WTC11 (cell line): ENCODE measurements at regions not wholly inside any gene's neighbourhood (a gene's known extent, or its start where the extent isn't known, plus 50 kb on each side); places are given as distances from the start of the nearest gene placed in this dataset.

Experiments used
- ATAC-seq: fragments of 200-7000 bp; cut with Tn5 transposase; 2 replicates; pipeline ENCODE4 v1.10.0; 2021; ENCODE audit warnings: mild to moderate bottlenecking, moderate library complexity
- CTCF ChIA-PET: fragments of 300-600 bp; sonication (Branson Sonifier 250); formaldehyde crosslinking; loops from one replicate; lab custom pipeline; 2021; ENCODE audit warnings: antibody characterized with exemption; lab: Charles Lee
- POLR2A ChIA-PET: fragments of 350-600 bp; sonication (Branson Sonifier 250); formaldehyde crosslinking; loops from one replicate; lab custom pipeline; 2021; ENCODE audit warnings: antibody characterized with exemption; lab: Charles Lee
- DNase-seq: peaks from one replicate; pipeline ENCODE4 v3.0.0; 2021; ENCODE audit warnings: low spot score
- H3K27ac Mint-ChIP-seq: 2 replicates; pipeline ENCODE4 v1.8.0; 2021; ENCODE audit warnings: mixed read lengths
- H3K27me3 Mint-ChIP-seq: 2 replicates; pipeline ENCODE4 v1.8.0; 2021; ENCODE audit warnings: low read depth, mild to moderate bottlenecking, moderate library complexity, mixed read lengths
- H3K36me3 Mint-ChIP-seq: 2 replicates; pipeline ENCODE4 v1.8.0; 2021; ENCODE audit warnings: mixed read lengths
- H3K4me1 Mint-ChIP-seq: 2 replicates; pipeline ENCODE4 v1.8.0; 2022; ENCODE audit warnings: mixed read lengths
- H3K4me3 Mint-ChIP-seq: 2 replicates; pipeline ENCODE4 v1.8.0; 2021; ENCODE audit warnings: mild to moderate bottlenecking, moderate library complexity, mixed read lengths
- H3K9me3 Mint-ChIP-seq: 2 replicates; pipeline ENCODE4 v1.8.0; 2021; ENCODE audit warnings: mixed read lengths
- CREM ChIP-seq: sonication (generic); formaldehyde crosslinking; IDR thresholded peaks from 2 replicates; pipeline ENCODE4 v1.8.1; 2022; ENCODE audit warnings: mild to moderate bottlenecking, missing genetic modification reagents, moderate library complexity
- FOXK1 ChIP-seq: sonication (generic); formaldehyde crosslinking; IDR thresholded peaks from 2 replicates; pipeline ENCODE4 v1.8.0; 2022; ENCODE audit warnings: mild to moderate bottlenecking, moderate library complexity, missing genetic modification reagents
- GABPB1 ChIP-seq: sonication (generic); formaldehyde crosslinking; IDR thresholded peaks from 2 replicates; pipeline ENCODE4 v1.8.1; 2023; ENCODE audit warnings: mild to moderate bottlenecking, missing genetic modification reagents
- KAT7 ChIP-seq: sonication (generic); formaldehyde crosslinking; IDR thresholded peaks from 2 replicates; pipeline ENCODE4 v1.8.1; 2023; ENCODE audit warnings: missing genetic modification reagents, mild to moderate bottlenecking, borderline replicate concordance
- MYBL2 ChIP-seq: sonication (generic); formaldehyde crosslinking; IDR thresholded peaks from 2 replicates; pipeline ENCODE4 v1.8.1; 2023; ENCODE audit warnings: mild to moderate bottlenecking, moderate library complexity, missing genetic modification reagents
- NFATC4 ChIP-seq: fragments of 250-450 bp; sonication (Bioruptor Pico); IDR thresholded peaks from 2 replicates; pipeline ENCODE4 v1.9.0; 2021; ENCODE audit warnings: mild to moderate bottlenecking
- NFYB ChIP-seq: sonication (generic); formaldehyde crosslinking; conservative IDR thresholded peaks from 2 replicates; pipeline ENCODE4 v1.8.0; 2022; ENCODE audit warnings: low read depth, missing genetic modification reagents
- NR2C2 ChIP-seq: sonication (generic); formaldehyde crosslinking; IDR thresholded peaks from 2 replicates; pipeline ENCODE4 v1.8.0; 2022; ENCODE audit warnings: mild to moderate bottlenecking, missing genetic modification reagents
- TP53 ChIP-seq: sonication (generic); formaldehyde crosslinking; IDR thresholded peaks from 2 replicates; pipeline ENCODE4 v1.8.1; 2023; ENCODE audit warnings: mild to moderate bottlenecking, missing genetic modification reagents
- ZBTB21 ChIP-seq: sonication (generic); formaldehyde crosslinking; IDR thresholded peaks from 2 replicates; pipeline ENCODE4 v1.8.1; 2023; ENCODE audit warnings: mild to moderate bottlenecking, missing genetic modification reagents, borderline replicate concordance
- ZNF671 ChIP-seq: fragments of 250-450 bp; sonication (Bioruptor Pico); IDR thresholded peaks from 2 replicates; pipeline ENCODE4 v1.8.0; 2021; ENCODE audit warnings: mild to moderate bottlenecking
- TF ChIP-seq, protein P1 (sequence below): fragments of 250-450 bp; sonication (Bioruptor Pico); IDR thresholded peaks from 2 replicates; pipeline ENCODE4 v1.9.0; 2021; ENCODE audit warnings: mild to moderate bottlenecking
- TF ChIP-seq, protein P2 (sequence below): sonication (generic); formaldehyde crosslinking; IDR thresholded peaks from 2 replicates; pipeline ENCODE4 v1.8.0; 2022; ENCODE audit warnings: mild to moderate bottlenecking, missing genetic modification reagents
- TF ChIP-seq, protein P3 (sequence below): sonication (generic); formaldehyde crosslinking; conservative IDR thresholded peaks from 2 replicates; pipeline ENCODE4 v1.8.1; 2023; ENCODE audit warnings: mild to moderate bottlenecking, low read depth, missing genetic modification reagents, moderate library complexity
- TF ChIP-seq, protein P4 (sequence below): sonication (generic); formaldehyde crosslinking; IDR thresholded peaks from 2 replicates; pipeline ENCODE4 v1.8.1; 2023; ENCODE audit warnings: mild to moderate bottlenecking, missing genetic modification reagents, borderline replicate concordance
- TF ChIP-seq, protein P5 (sequence below): sonication (generic); formaldehyde crosslinking; IDR thresholded peaks from 2 replicates; pipeline ENCODE4 v1.8.0; 2022; ENCODE audit warnings: missing genetic modification reagents
- TF ChIP-seq, protein P6 (sequence below): fragments of 250-450 bp; sonication (Bioruptor Pico); IDR thresholded peaks from 2 replicates; pipeline ENCODE4 v2.1.2; 2022; ENCODE audit warnings: mild to moderate bottlenecking, moderate library complexity
- TF ChIP-seq, protein P7 (sequence below): sonication (generic); formaldehyde crosslinking; IDR thresholded peaks from 2 replicates; pipeline ENCODE4 v1.8.0; 2023; ENCODE audit warnings: missing genetic modification reagents

DNA sequence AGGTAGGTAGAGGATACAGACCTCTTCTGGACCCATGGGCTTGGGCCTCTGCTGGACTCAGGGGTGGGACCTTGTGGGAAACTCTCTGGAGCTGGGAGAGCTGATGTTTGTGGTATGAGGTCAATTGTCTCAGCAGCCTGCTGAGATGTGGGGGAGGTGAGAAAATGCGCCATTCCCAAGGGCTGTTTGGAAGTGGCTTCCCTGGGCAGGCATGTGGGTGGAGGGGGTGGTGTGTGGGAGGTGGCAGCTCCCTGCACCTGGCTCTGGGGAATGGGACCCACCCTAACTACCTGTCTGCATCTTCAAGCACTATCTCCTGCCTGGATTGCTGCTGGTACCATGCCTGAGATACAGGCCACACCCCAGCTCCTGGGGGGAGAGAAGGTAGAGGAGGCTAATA is 97.4 kb upstream of the THY1 start:
- H3K36me3 Mint-ChIP-seq, result no peaks in the 10 kb centered on the region
- H3K27ac Mint-ChIP-seq, result no peak overlapping the region
- ChIA-PET CTCF (interaction anchor here (1.2 kb wide), 1 partner anchor 14 kb away, joined by 3 read pairs; no protein-coding TSS in a partner anchor), POLR2A (no interaction called here)
- no peak for ATAC-seq
- H3K4me3 Mint-ChIP-seq, result no peak overlapping the region
- peaks cover 5% of the 10 kb centered on the region; the same call in 1 of the 2 replicates for H3K27me3 Mint-ChIP-seq
- no peak for DNase-seq
- peaks cover 4% of the 10 kb centered on the region for H3K4me1 Mint-ChIP-seq
- no peaks in the 10 kb centered on the region for H3K9me3 Mint-ChIP-seq
- TF ChIP-seq, protein P1, sequence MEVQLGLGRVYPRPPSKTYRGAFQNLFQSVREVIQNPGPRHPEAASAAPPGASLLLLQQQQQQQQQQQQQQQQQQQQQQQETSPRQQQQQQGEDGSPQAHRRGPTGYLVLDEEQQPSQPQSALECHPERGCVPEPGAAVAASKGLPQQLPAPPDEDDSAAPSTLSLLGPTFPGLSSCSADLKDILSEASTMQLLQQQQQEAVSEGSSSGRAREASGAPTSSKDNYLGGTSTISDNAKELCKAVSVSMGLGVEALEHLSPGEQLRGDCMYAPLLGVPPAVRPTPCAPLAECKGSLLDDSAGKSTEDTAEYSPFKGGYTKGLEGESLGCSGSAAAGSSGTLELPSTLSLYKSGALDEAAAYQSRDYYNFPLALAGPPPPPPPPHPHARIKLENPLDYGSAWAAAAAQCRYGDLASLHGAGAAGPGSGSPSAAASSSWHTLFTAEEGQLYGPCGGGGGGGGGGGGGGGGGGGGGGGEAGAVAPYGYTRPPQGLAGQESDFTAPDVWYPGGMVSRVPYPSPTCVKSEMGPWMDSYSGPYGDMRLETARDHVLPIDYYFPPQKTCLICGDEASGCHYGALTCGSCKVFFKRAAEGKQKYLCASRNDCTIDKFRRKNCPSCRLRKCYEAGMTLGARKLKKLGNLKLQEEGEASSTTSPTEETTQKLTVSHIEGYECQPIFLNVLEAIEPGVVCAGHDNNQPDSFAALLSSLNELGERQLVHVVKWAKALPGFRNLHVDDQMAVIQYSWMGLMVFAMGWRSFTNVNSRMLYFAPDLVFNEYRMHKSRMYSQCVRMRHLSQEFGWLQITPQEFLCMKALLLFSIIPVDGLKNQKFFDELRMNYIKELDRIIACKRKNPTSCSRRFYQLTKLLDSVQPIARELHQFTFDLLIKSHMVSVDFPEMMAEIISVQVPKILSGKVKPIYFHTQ (CRISPR knock-in tag), result no peak
- TF ChIP-seq GABPB1, result no peak
- TF ChIP-seq TP53, result no peak
- no peak for TF ChIP-seq NR2C2 (CRISPR knock-in tag)
- no peak for TF ChIP-seq ZBTB21 (CRISPR knock-in tag)
- TF ChIP-seq, protein P2, sequence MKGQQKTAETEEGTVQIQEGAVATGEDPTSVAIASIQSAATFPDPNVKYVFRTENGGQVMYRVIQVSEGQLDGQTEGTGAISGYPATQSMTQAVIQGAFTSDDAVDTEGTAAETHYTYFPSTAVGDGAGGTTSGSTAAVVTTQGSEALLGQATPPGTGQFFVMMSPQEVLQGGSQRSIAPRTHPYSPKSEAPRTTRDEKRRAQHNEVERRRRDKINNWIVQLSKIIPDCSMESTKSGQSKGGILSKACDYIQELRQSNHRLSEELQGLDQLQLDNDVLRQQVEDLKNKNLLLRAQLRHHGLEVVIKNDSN (CRISPR knock-in tag), result no peak
- no peak for TF ChIP-seq KAT7 (CRISPR knock-in tag)
- TF ChIP-seq ZNF671, result no peak
- no peak for TF ChIP-seq CREM
- TF ChIP-seq, protein P3, sequence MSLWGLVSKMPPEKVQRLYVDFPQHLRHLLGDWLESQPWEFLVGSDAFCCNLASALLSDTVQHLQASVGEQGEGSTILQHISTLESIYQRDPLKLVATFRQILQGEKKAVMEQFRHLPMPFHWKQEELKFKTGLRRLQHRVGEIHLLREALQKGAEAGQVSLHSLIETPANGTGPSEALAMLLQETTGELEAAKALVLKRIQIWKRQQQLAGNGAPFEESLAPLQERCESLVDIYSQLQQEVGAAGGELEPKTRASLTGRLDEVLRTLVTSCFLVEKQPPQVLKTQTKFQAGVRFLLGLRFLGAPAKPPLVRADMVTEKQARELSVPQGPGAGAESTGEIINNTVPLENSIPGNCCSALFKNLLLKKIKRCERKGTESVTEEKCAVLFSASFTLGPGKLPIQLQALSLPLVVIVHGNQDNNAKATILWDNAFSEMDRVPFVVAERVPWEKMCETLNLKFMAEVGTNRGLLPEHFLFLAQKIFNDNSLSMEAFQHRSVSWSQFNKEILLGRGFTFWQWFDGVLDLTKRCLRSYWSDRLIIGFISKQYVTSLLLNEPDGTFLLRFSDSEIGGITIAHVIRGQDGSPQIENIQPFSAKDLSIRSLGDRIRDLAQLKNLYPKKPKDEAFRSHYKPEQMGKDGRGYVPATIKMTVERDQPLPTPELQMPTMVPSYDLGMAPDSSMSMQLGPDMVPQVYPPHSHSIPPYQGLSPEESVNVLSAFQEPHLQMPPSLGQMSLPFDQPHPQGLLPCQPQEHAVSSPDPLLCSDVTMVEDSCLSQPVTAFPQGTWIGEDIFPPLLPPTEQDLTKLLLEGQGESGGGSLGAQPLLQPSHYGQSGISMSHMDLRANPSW, result no peak
- no peak for TF ChIP-seq NFATC4 (CRISPR knock-in tag)
- TF ChIP-seq, protein P4, sequence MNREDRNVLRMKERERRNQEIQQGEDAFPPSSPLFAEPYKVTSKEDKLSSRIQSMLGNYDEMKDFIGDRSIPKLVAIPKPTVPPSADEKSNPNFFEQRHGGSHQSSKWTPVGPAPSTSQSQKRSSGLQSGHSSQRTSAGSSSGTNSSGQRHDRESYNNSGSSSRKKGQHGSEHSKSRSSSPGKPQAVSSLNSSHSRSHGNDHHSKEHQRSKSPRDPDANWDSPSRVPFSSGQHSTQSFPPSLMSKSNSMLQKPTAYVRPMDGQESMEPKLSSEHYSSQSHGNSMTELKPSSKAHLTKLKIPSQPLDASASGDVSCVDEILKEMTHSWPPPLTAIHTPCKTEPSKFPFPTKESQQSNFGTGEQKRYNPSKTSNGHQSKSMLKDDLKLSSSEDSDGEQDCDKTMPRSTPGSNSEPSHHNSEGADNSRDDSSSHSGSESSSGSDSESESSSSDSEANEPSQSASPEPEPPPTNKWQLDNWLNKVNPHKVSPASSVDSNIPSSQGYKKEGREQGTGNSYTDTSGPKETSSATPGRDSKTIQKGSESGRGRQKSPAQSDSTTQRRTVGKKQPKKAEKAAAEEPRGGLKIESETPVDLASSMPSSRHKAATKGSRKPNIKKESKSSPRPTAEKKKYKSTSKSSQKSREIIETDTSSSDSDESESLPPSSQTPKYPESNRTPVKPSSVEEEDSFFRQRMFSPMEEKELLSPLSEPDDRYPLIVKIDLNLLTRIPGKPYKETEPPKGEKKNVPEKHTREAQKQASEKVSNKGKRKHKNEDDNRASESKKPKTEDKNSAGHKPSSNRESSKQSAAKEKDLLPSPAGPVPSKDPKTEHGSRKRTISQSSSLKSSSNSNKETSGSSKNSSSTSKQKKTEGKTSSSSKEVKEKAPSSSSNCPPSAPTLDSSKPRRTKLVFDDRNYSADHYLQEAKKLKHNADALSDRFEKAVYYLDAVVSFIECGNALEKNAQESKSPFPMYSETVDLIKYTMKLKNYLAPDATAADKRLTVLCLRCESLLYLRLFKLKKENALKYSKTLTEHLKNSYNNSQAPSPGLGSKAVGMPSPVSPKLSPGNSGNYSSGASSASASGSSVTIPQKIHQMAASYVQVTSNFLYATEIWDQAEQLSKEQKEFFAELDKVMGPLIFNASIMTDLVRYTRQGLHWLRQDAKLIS (CRISPR knock-in tag), result no peak
- TF ChIP-seq FOXK1, result no peak
- TF ChIP-seq, protein P5, sequence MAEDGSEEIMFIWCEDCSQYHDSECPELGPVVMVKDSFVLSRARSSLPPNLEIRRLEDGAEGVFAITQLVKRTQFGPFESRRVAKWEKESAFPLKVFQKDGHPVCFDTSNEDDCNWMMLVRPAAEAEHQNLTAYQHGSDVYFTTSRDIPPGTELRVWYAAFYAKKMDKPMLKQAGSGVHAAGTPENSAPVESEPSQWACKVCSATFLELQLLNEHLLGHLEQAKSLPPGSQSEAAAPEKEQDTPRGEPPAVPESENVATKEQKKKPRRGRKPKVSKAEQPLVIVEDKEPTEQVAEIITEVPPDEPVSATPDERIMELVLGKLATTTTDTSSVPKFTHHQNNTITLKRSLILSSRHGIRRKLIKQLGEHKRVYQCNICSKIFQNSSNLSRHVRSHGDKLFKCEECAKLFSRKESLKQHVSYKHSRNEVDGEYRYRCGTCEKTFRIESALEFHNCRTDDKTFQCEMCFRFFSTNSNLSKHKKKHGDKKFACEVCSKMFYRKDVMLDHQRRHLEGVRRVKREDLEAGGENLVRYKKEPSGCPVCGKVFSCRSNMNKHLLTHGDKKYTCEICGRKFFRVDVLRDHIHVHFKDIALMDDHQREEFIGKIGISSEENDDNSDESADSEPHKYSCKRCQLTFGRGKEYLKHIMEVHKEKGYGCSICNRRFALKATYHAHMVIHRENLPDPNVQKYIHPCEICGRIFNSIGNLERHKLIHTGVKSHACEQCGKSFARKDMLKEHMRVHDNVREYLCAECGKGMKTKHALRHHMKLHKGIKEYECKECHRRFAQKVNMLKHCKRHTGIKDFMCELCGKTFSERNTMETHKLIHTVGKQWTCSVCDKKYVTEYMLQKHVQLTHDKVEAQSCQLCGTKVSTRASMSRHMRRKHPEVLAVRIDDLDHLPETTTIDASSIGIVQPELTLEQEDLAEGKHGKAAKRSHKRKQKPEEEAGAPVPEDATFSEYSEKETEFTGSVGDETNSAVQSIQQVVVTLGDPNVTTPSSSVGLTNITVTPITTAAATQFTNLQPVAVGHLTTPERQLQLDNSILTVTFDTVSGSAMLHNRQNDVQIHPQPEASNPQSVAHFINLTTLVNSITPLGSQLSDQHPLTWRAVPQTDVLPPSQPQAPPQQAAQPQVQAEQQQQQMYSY (CRISPR knock-in tag), result no peak
- TF ChIP-seq, protein P6, sequence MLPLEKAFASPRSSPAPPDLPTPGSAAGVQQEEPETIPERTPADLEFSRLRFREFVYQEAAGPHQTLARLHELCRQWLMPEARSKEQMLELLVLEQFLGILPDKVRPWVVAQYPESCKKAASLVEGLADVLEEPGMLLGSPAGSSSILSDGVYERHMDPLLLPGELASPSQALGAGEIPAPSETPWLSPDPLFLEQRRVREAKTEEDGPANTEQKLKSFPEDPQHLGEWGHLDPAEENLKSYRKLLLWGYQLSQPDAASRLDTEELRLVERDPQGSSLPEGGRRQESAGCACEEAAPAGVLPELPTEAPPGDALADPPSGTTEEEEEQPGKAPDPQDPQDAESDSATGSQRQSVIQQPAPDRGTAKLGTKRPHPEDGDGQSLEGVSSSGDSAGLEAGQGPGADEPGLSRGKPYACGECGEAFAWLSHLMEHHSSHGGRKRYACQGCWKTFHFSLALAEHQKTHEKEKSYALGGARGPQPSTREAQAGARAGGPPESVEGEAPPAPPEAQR (CRISPR knock-in tag), result no peak
- no peak for TF ChIP-seq NFYB (CRISPR knock-in tag)
- TF ChIP-seq, protein P7, sequence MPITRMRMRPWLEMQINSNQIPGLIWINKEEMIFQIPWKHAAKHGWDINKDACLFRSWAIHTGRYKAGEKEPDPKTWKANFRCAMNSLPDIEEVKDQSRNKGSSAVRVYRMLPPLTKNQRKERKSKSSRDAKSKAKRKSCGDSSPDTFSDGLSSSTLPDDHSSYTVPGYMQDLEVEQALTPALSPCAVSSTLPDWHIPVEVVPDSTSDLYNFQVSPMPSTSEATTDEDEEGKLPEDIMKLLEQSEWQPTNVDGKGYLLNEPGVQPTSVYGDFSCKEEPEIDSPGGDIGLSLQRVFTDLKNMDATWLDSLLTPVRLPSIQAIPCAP (CRISPR knock-in tag), result no peak
- TF ChIP-seq MYBL2 (CRISPR knock-in tag), result no peak
